NCI-H128 (cell line): ENCODE measurements at regions not wholly inside any gene's neighbourhood (a gene's known extent, or its start where the extent isn't known, plus 50 kb on each side); places are given as distances from the start of the nearest gene placed in this dataset.

ENCODE experiments used
- DNase-seq: peaks from one replicate; lab custom pipeline; 2025; ENCODE audit not compliant: unreplicated experiment; lab: John Stamatoyannopoulos, UW

- no peak for DNase-seq
Observed at GRCh38 chr9:106581973-106582372, 281.0 kb upstream of the ZNF462 start.

DNA sequence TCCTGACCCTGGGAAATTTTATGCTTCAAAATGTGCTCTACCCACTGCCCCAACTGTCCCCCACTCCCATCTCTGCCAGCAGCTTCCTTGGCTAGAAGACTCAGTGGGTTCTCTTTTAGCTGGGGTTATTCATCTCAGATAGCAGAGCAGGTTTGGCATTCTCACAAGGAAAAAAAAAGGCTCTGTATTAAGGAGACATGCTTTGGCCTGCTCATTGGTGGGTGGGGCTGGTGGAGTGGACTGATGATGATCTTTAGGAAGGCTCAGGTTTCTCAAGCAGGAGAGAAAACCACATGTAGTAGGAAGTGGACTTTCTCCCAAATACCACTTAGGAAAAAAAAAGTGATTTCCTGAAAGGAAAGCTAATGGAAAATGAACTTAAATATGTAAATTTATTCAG, 279.2 kb upstream of the ZNF462 start:
- DNase-seq, result no peak

DNA sequence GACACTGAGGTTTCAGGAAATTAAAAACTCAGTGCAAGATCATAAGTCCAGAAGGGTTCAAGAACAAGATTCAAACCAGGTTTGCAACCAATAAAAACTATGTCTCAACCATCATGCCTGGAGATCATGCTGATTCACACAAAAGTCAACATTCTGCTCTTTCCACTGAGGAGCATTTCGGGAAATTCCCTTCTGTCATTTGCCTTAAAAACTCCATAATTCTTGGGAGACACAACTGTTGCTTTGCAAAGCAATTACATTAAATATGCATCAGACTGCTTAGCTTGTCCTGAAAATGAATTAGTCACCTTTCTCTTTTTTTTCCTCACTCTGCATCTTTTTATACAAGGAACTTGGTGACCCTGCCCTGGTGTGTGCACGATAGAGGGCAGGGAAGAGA, 275.9 kb upstream of the ZNF462 start:
- no peak for DNase-seq

DNA sequence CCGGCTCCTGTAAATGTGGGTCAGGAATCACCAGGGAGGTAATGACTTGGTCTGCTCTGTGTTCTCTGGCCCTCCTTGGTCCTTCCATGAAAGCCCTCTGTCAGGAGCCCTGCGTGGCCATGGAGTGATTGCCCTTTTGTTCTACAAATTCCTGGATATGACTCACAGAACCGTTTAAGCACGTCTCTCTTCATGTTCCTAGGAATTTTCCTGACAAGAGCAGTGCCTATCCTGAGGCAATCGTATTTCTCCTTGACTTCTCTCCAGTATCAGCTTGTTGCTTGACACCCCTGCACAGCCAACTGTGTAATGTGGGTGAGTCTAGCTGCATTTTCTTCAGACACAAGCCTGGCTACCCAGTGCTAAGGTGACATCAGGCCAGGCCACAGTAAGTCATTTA, 274.3 kb upstream of the ZNF462 start:
- DNase-seq, result no peak

- DNase-seq, result no peak
Observed at GRCh38 chr9:106590759-106591505, 272.0 kb upstream of the ZNF462 start.

DNA sequence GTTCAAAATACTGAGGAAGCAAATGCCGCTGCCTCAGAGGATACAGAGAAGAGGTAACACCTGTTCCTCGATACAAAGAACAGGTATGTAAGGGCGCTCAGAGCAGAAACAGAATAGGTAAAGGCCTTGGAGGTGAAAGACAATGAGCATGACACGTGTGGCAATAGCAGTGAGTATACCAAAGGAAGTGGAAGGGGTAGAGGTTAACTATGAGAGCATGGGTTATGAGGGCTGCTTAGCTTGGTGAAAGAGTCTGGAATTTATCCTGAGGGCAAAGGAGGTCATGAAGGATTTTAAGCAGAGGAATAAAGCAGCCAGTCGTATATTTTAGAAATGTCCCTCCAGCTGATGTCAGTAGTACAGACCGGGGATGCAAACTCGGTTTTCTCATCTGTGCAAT, 269.8 kb upstream of the ZNF462 start:
- no peak for DNase-seq

GRCh38 chr9:106596984-106597383, 266.0 kb upstream of the ZNF462 start:
- no peak for DNase-seq

GRCh38 chr9:106600955-106601560, 261.9 kb upstream of the ZNF462 start:
- no peak for DNase-seq

DNA sequence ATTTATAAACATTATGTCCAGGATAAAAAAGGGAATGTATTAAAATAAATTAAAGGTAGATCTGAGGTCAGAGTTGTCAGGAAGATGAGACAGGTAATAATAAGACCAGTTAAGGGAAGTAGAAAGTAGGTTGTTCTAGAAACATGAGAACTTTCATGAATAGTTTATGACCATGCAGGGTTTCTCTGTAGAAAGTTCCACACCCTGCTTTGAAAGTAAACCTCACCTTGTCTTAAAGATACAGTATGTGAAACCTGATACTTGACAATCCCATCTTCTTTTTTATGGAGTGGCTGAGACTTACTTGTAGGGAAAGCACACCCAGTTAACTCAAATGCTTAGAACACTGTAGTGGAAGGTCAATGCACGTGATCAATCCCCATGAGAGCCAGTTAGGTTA, 260.6 kb upstream of the ZNF462 start:
- DNase-seq, result no peak

GRCh38 chr9:106613250-106613737, 249.7 kb upstream of the ZNF462 start:
- DNase-seq, result no peak

GRCh38 chr9:106615118-106615889, 247.7 kb upstream of the ZNF462 start:
- DNase-seq, result no peak

DNA sequence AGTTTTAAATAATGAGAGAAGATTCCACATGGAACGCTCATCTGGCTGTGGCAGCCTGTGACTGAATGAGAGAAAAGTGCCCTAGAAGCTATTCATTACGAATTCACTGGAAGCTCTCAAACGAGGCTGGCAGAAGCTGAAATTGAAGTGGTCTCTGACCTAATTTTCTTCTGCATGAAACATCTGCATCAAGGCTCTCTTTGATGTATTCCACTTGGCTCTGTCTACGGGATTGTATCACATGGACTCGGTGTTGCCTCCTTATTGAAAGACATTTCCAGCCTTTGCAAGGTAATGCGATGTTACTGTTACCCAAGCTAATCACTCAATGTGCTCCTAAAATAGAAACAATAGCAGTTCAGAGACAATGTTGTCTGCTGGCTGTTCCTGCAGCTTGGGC, 246.9 kb upstream of the ZNF462 start:
- DNase-seq, result no peak

DNA sequence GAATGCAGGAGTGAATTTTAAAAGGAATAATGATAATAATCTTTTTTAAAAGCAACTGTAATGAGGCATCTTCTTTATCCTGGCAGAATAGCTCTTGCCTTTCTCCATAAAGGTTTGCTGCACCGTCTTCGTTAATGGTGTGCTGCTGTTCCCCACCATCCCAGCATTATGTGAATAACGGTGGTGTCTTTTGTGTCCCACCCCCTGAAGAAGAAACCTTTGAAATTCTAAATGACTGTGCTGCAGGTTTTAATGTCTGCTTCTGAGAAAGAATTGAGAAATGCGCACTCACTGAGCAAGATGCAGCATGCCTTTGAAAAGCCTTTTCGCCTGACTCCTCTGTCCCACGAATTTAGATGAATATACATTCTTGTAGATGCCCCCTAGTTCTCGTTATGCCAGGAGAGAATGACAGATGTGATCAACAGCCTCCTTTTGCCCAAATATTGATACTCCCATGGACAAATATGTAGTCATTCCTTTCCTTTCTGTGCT, 246.1 kb upstream of the ZNF462 start:
- no peak for DNase-seq

DNA sequence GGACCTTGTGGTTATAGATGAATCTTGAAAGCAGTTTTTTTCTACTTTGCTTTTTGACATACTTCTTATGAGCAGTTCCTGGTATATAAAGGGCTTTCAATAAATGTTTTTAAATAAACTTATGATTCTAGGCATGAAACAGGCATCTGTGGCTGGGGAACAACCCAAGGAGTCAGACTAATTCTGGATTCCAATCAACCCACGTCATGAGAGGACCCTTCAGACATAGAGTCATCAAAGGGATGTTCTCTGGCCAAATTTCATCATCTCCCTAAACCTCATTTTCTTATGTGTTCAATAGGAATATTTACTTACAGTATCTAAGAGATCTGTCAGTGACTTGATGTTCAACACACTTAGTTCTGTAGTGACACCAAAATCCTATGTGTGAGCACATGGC, 243.8 kb upstream of the ZNF462 start:
- DNase-seq, result no peak

DNA sequence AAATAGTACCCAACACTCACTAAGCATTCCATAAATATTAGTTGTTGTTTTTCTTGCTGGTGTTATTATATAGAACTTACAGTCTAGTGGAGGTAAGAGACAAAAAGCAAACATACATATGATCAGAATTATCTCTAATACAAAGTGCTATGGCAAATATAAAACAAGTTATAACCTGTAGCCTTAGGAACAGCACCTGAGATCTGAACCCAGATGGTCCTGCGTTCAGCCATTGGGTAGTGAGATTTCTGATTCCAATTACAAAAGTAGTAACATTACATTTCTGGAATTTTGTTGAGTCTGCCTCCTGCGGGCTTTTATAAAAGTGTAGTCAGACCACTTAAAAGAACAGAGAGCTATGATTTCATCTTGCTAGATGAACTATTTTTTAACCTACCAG, 242.9 kb upstream of the ZNF462 start:
- DNase-seq, result no peak

DNA sequence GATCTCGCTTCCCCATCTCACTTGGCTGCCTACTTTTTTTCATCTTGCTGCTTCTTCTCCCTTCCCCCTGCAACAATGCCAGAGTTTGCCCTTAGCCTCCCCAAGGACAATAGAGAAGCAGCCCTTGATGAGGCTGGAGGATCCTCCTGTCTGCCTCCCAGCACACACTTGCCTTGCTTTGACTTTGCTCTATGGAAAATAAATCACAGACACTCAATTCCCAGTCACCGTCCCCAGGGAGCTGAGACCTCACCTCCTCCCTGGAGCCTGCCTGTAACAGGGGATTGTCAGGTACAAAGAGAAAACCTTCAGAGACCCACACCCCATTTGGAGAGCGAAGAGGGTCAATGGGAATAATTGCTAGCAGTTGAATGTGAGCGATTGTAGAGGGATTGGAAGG, 242.1 kb upstream of the ZNF462 start:
- no peak for DNase-seq

GRCh38 chr9:106621313-106622163, 241.4 kb upstream of the ZNF462 start:
- no peak for DNase-seq

- DNase-seq, result peak; percentile 34
Observed at GRCh38 chr9:106622164-106622487, 240.8 kb upstream of the ZNF462 start.

DNA sequence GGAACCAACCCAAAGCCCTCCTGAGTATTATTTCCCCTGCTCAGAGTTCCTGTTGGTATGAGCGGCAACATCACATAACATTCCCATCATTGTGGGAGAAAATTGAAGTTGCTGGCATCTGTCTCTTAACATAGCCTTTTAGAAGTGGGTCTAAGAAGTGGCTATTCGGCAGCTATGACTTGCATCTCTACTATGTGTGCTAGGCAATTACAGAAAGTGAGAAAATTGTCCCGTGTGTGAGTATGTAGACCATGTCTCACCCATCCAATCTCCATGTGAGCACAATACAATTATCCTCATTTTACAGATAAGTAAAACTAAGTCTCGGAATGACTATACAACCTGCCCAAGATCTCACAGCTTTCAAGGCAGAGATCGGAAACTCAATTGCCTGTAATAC, 239.4 kb upstream of the ZNF462 start:
- DNase-seq, result no peak

DNA sequence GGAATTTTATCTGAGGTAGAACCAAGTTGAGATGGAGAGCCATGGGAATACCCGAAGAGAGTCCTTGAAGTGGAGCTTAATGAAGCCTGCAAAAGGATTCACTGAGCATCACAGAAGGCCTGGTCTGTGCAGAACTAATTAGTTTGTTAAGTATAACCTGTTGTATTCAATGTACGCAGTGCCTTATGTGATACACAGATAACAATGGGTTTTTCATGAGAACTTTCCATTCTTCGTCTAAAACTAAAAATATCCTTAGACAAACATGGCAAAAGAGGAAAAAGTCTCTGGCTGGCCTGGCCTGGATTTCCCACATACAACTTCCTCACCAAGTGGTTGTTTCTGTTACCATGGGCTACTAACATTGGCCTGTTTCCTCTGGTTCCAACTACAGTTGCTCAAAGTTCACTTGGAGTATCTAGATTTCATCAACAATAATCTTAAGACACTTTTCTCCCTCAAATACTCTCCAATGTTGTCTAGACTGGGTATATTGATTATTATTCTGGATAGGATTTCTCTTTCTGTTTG, 237.6 kb upstream of the ZNF462 start:
- DNase-seq, result no peak

DNA sequence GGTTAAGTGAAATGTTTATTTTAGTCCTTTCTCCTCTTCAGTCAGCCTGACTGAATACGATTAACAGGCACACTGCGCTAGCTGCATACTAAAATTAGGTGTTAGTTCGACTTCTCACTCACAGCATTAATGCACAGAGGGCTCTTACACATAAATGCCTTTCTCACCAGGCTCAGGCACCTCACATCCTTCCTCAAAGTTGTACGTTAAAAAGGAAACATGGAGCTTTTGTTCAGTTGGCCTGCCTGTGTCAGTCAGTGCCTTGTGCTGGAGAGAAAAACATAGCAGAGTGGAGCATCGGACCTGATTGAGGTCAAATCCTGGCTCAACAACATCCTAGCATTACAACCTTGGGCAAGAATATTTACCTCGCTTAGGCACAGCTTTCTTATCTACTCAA, 236.0 kb upstream of the ZNF462 start:
- no peak for DNase-seq
